T-helper 9 cell (primary cell): ENCODE measurements at regions not wholly inside any gene's neighbourhood (a gene's known extent, or its start where the extent isn't known, plus 50 kb on each side); places are given as distances from the start of the nearest gene placed in this dataset.
"Not testable (repeated sequence)": the region's sequence is repeated elsewhere in the genome, so short reads cannot be mapped to it uniquely, and the experiment has no call there.

Source experiments
- DNase-seq: peaks from one replicate; pipeline ENCODE4 v3.0.0-alpha.2; 2020

GRCh38 chr15:58298879-58299850, 132.6 kb upstream of the LIPC start:
- no peak for DNase-seq

DNA sequence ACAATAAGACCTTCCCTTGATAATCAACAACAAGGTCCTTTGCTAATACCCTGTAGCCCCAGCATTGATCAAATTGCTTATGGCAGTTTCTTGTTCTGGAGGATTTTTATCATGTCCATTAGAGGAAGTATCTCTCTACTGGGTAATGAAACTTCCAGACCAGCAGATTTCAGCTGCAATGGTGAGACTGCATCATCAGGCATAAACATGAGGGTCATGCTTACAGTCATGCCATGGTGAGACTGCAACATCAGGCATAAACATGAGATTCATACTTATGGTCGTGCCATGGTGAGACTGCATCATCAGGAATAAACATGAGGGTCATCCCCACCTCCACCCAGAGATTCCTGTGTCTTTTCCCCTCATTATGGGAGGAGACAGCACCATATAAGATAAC, 129.0 kb upstream of the LIPC start:
- DNase-seq, result no peak

DNA sequence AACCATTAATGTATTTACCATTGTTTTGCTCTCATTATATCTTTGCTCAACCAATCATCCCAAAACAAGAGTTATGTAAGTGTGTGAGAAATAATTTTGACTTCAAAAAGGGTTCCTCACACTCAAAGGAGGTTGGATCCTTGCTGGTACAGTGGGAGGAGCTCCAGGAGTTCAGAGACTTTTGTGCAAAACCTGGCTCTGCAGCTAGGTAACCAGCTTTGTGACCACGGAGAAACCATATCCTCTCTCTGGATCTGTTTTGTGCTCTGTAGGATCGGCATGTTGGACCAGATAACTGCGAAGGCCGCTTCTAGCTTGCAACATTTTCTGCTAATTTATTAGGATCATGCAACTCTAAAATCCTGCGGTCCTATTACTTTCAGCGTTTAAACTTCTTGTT, 128.6 kb upstream of the LIPC start:
- DNase-seq, result no peak

- DNase-seq, result no peak
Measured at GRCh38 chr15:58306591-58307312, 125.0 kb upstream of the LIPC start.

GRCh38 chr15:58307313-58307961, 124.4 kb upstream of the LIPC start:
- no peak for DNase-seq

DNA sequence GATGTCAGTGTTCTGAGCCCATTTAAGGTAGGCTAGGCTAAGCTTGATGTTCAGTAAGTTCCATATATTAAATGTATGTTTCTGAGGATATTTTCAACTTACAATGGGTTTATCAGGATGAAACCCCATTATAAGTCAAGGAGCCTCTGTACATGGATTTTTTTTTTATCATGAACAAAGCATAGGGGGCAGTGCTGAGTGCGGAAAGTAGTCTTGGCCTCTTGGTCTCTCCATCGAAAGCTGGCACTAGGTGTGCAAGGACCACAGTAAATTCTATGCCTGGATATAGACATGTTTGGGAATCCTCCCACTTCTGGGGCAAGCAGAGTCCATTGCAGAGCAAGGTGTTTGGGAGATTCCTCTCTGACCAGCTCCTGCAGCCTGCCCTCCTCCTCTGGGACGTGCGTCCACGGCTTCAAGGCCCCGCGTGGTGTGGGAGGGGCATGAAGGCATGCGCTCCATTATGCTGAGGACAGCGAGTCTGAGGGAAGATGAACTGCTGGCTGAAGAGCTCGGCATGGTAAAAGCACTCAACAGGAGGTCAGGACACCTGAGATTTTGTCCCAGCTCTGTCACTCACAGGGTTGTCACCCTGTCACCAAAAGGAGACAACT, 122.9 kb upstream of the LIPC start:
- DNase-seq, result no peak

- no peak for DNase-seq
Measured at GRCh38 chr15:58309963-58310928, 121.5 kb upstream of the LIPC start.

- no peak for DNase-seq
Measured at GRCh38 chr15:58311556-58311955, 120.2 kb upstream of the LIPC start.

DNA sequence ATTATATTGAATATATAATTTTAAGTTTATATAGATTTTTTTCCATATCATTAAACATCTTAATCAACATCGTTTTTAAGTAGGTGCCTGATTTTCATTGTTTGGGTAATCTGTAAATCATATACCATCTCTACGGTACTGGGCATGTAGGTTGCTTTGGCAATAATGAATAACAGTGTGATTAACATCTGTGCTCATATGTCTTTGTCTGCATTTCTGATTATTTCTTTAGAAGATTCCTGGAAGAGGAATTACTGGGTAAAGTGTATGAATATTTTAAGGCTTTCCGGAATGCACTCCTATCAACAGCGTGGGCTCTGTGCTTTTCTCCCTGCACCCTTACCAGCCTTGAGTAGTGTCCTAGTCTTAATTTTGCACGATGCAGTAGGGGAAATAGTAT, 119.8 kb upstream of the LIPC start:
- DNase-seq, result no peak

DNA sequence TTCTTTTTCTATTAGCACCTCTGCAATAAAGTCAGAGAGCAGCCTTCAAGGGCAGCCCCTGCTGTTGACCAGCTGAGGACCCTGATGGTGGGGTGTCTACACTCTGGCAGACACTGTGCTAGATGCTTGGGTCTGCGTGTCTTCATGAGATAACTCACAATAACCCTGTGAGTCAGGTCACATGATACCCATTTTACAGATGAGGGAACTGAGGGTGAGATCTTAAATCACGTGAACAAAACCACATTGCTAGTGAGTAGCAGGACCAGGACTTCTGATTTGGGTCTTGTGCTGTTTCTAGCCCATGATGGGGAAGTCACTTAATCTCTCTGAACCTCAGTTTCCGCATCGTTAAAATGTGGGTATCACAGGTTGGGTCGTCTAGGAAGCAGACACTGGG, 118.5 kb upstream of the LIPC start:
- no peak for DNase-seq

DNA sequence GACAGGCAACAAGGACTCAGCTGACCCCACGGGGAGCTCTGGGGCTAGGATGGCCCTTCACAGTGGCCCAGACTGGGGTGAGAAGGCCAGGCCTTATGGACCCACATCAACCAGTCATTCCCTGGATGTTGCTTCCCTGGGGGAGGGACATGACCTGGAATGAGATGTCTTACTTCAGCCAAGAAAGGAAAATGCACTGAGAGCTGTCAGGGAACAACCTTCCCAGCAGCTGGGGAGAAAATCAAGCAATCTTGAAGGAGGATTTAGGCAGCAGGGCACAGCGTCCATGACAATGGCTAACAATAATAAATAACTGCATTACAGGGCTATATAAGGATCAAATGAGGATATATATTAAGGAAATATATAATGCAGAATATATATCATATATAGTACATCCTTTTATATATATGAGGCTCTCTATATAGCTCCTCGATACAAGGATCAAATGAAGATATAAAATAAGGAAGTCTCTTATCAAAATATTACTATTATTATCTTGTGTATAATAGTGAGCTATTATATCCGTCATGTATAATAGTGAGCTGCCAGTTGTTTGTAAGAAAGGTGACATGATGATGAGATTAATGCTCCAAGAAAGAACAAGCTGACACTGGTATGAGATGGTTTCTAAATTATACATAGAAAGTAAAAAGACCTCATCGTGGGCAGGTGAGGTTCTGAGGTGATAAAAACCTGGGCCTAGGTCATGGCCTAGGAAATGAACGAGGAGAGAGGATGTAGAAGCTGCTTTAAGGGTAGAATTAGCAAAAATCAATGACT, 117.8 kb upstream of the LIPC start:
- DNase-seq, result no peak

DNA sequence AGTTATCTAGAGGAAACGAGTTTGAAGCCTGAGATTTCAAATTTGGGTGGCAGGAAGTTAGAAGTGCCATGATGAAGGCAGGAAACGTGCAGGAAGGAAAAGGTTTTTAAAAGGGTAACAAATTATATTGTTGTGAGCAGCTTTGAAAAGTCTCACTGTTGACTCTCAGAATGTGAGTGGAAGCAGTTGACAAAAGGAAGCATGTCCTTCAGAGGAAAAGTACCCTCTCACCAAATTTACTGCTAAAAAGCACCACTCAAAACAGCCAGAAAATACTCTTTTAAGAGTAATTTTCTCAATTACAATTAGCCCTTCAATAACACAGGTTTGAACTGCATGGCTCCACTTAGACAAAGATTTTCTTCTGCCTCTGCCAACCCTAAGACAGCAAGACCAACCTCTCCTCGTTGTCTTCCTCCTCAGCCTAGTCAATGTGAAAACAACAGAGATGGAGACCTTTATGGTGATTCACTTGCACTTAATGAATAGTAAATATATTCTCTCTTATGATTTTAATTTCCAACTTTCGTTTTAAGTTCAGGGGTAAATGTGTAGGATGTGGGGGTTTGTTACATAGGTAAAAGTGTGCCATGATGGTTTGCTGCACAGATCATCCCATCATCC, 117.1 kb upstream of the LIPC start:
- DNase-seq, result no peak

DNA sequence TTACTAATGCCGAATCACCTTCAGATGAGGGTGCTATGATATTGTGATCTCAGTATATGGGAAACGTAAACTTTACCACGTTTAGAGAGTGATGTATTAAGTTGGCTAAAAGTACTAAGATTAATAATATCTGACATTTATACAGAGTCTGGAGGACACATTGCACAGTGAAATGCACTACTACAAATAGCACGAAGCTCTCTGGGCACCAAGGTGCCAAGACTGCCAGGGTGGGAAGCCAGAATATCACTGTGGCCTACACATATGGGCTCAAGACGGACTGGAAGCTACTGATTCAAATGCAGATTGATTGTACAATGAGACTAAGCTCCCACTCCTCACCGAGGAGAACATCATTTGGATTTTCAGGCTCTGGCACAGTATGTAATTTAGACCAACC, 113.3 kb upstream of the LIPC start:
- DNase-seq, result no peak

DNA sequence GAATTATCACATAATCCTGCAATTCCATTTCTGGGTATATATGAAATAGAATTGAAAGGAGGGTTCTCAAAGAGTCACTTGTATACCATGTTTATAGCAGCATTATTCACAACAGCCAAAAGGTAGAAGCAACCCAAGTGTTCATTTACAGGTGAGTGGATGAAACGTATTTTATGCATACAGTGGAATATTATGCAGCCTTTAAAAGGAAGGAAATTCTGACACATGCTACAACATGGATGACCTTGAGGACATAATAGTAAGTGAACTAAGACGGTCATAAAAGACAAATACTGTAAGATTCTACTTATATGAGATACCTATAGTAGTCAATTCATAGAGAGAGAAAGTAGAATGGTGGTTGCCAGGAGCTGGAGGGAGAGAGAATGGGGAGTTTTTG, 110.8 kb upstream of the LIPC start:
- no peak for DNase-seq

GRCh38 chr15:58322253-58322652, 109.5 kb upstream of the LIPC start:
- no peak for DNase-seq

DNA sequence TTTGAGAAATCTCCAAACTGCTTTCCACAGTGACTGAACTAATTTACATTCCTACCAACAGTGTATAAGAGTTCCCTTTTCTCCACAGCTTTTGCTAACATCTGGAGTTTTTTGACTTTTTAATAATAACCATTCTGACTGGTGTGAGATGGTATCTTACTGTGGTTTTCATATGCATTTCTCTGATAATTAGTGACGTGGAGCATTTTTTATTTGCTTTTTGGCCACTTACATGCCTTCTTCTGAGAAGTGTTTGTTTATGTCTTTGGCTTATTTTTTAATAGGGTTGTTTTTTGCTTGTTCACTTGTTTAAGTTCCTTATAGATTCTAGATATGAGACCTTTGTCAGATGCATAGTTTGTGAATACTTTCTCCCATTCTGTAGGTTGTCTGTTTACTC, 108.5 kb upstream of the LIPC start:
- DNase-seq, result not testable (repeated sequence)

GRCh38 chr15:58324533-58324932, 107.3 kb upstream of the LIPC start:
- DNase-seq, result no peak

GRCh38 chr15:58327958-58328357, 103.8 kb upstream of the LIPC start:
- no peak for DNase-seq

DNA sequence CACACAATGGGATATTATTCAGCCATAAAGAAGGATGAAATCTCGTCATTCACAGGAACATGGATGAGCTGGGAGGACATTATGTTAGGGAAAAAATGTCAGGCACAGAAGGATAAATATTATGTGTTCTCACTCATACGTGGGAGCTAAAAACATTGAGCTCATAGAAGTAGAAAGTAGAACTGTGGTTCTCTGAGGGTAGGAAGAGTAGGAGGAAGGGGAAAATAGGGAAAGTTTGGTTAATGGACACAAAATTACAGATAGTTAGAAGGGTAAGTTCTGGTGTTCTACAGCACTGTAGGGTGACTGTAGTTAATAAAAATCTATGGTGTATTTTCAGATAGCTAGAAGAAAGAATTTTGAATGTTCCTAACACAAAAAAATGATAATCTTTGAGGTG, 102.6 kb upstream of the LIPC start:
- DNase-seq, result no peak
